ENCODE measurements at regions not wholly inside any gene's neighbourhood (a gene's known extent, or its start where the extent isn't known, plus 50 kb on each side); places are given as distances from the start of the nearest gene placed in this dataset.
"Not testable (repeated sequence)": the region's sequence is repeated elsewhere in the genome, so short reads cannot be mapped to it uniquely, and the experiment has no call there.

- H3K27ac Mint-ChIP-seq, result no peak overlapping the region
- H3K4me1 Mint-ChIP-seq, result no peaks in the 10 kb centered on the region
- DNase-seq (no peak), ATAC-seq (no peak)
- H3K36me3 Mint-ChIP-seq, result no peaks in the 10 kb centered on the region
- CTCF ChIA-PET, result no interaction called here
- H3K9me3 Mint-ChIP-seq (ENCODE audit: low read depth), result peaks cover 11% of the 10 kb centered on the region
- H3K4me3 Mint-ChIP-seq, result no peak overlapping the region
- no peaks in the 10 kb centered on the region for H3K27me3 Mint-ChIP-seq
Observed at GRCh38 chr16:62755938-62756337, 719.7 kb upstream of the CDH8 start.

- CTCF ChIA-PET, result no interaction called here
- Mint-ChIP-seq H3K27me3 (no peaks in the 10 kb centered on the region), H3K4me3 (no peak overlapping the region), H3K9me3 (ENCODE audit: low read depth) (peaks cover 10% of the 10 kb centered on the region), H3K27ac (no peak overlapping the region), H3K4me1 (no peaks in the 10 kb centered on the region), H3K36me3 (no peaks in the 10 kb centered on the region)
- no peak for DNase-seq
- ATAC-seq, result no peak
Observed at GRCh38 chr16:62752854-62753253, 716.6 kb upstream of the CDH8 start.

GRCh38 chr16:62751218-62751617 is 715.0 kb upstream of the CDH8 start:
- no peak for DNase-seq
- peaks cover 13% of the 10 kb centered on the region for H3K9me3 Mint-ChIP-seq (ENCODE audit: low read depth)
- no peaks in the 10 kb centered on the region for H3K36me3 Mint-ChIP-seq
- H3K27ac Mint-ChIP-seq, result no peak overlapping the region
- no peaks in the 10 kb centered on the region for H3K4me1 Mint-ChIP-seq
- no peak overlapping the region for H3K4me3 Mint-ChIP-seq
- CTCF ChIA-PET, result no interaction called here
- ATAC-seq, result no peak
- H3K27me3 Mint-ChIP-seq, result no peaks in the 10 kb centered on the region

- ATAC-seq (no peak), DNase-seq (no peak)
- no peak overlapping the region for H3K27ac Mint-ChIP-seq
- no peaks in the 10 kb centered on the region for H3K4me1 Mint-ChIP-seq
- H3K36me3 Mint-ChIP-seq, result peaks cover 2% of the 10 kb centered on the region
- peaks cover 16% of the 10 kb centered on the region for H3K9me3 Mint-ChIP-seq (ENCODE audit: low read depth)
- CTCF ChIA-PET, result no interaction called here
- H3K27me3 Mint-ChIP-seq, result no peaks in the 10 kb centered on the region
- H3K4me3 Mint-ChIP-seq, result no peak overlapping the region
Observed at GRCh38 chr16:62741692-62742091, 705.5 kb upstream of the CDH8 start.

GRCh38 chr16:62738666-62739460 is 702.6 kb upstream of the CDH8 start:
- Mint-ChIP-seq H3K9me3 (ENCODE audit: low read depth) (peaks cover 10% of the 10 kb centered on the region), H3K36me3 (peaks cover 2% of the 10 kb centered on the region), H3K27me3 (no peaks in the 10 kb centered on the region), H3K4me1 (no peaks in the 10 kb centered on the region), H3K4me3 (no peak overlapping the region), H3K27ac (no peak overlapping the region)
- CTCF ChIA-PET, result no interaction called here
- DNase-seq (no peak), ATAC-seq (no peak)

GRCh38 chr16:62732092-62732491 is 695.9 kb upstream of the CDH8 start:
- CTCF ChIA-PET, result no interaction called here
- H3K27me3 Mint-ChIP-seq, result no peaks in the 10 kb centered on the region
- H3K9me3 Mint-ChIP-seq (ENCODE audit: low read depth), result peaks cover 5% of the 10 kb centered on the region

GRCh38 chr16:62724670-62725269 is 688.5 kb upstream of the CDH8 start:
- H3K27me3 Mint-ChIP-seq, H3K4me3 Mint-ChIP-seq, ATAC-seq, H3K36me3 Mint-ChIP-seq, H3K4me1 Mint-ChIP-seq, CTCF ChIA-PET, DNase-seq, H3K27ac Mint-ChIP-seq: not testable (repeated sequence)
- peaks cover 15% of the 10 kb centered on the region for H3K9me3 Mint-ChIP-seq (ENCODE audit: low read depth)

More at GRCh38 chr16:62732092-62732491, 695.9 kb upstream of the CDH8 start:
- Mint-ChIP-seq H3K27ac (no peak overlapping the region), H3K36me3 (no peaks in the 10 kb centered on the region), H3K4me1 (no peaks in the 10 kb centered on the region), H3K4me3 (no peak overlapping the region)
- DNase-seq, result no peak
- no peak for ATAC-seq

- H3K36me3 Mint-ChIP-seq, result no peaks in the 10 kb centered on the region
- H3K27me3 Mint-ChIP-seq, result no peaks in the 10 kb centered on the region
- H3K4me1 Mint-ChIP-seq, result no peaks in the 10 kb centered on the region
- DNase-seq (no peak), ATAC-seq (no peak)
- no peak overlapping the region for H3K4me3 Mint-ChIP-seq
- no peak overlapping the region for H3K27ac Mint-ChIP-seq
- CTCF ChIA-PET, result no interaction called here
- peaks cover 20% of the 10 kb centered on the region for H3K9me3 Mint-ChIP-seq (ENCODE audit: low read depth)
Observed at GRCh38 chr16:62720651-62721050, 684.4 kb upstream of the CDH8 start.

- CTCF ChIA-PET, result no interaction called here
- H3K27me3 Mint-ChIP-seq, result no peaks in the 10 kb centered on the region
- no peak for ATAC-seq
Observed at GRCh38 chr16:62717026-62717425, 680.8 kb upstream of the CDH8 start.

GRCh38 chr16:62715701-62716100 is 679.5 kb upstream of the CDH8 start:
- Mint-ChIP-seq H3K36me3 (no peaks in the 10 kb centered on the region), H3K4me1 (no peaks in the 10 kb centered on the region), H3K27ac (no peak overlapping the region), H3K27me3 (no peaks in the 10 kb centered on the region), H3K9me3 (ENCODE audit: low read depth) (peaks cover 17% of the 10 kb centered on the region), H3K4me3 (no peak overlapping the region)
- CTCF ChIA-PET, result no interaction called here
- DNase-seq, result no peak
- ATAC-seq, result no peak

More at GRCh38 chr16:62717026-62717425, 680.8 kb upstream of the CDH8 start:
- no peak overlapping the region for H3K4me3 Mint-ChIP-seq
- no peaks in the 10 kb centered on the region for H3K36me3 Mint-ChIP-seq
- no peaks in the 10 kb centered on the region for H3K4me1 Mint-ChIP-seq
- peaks cover 23% of the 10 kb centered on the region for H3K9me3 Mint-ChIP-seq (ENCODE audit: low read depth)
- H3K27ac Mint-ChIP-seq, result no peak overlapping the region
- DNase-seq, result no peak

GRCh38 chr16:62712566-62712965 is 676.3 kb upstream of the CDH8 start:
- ATAC-seq, result no peak

GRCh38 chr16:62711797-62712196 is 675.6 kb upstream of the CDH8 start:
- H3K36me3 Mint-ChIP-seq, result no peaks in the 10 kb centered on the region
- H3K27me3 Mint-ChIP-seq, result no peaks in the 10 kb centered on the region
- H3K9me3 Mint-ChIP-seq (ENCODE audit: low read depth), result peaks cover 12% of the 10 kb centered on the region
- H3K4me1 Mint-ChIP-seq, result no peaks in the 10 kb centered on the region
- H3K4me3 Mint-ChIP-seq, result no peak overlapping the region
- H3K27ac Mint-ChIP-seq, result no peak overlapping the region
- DNase-seq, result no peak
- CTCF ChIA-PET, result no interaction called here
- ATAC-seq, result no peak

More at GRCh38 chr16:62712566-62712965, 676.3 kb upstream of the CDH8 start:
- DNase-seq, result no peak
- no peaks in the 10 kb centered on the region for H3K4me1 Mint-ChIP-seq
- H3K27me3 Mint-ChIP-seq, result no peaks in the 10 kb centered on the region
- H3K9me3 Mint-ChIP-seq (ENCODE audit: low read depth), result peaks cover 12% of the 10 kb centered on the region
- H3K36me3 Mint-ChIP-seq, result no peaks in the 10 kb centered on the region
- no peak overlapping the region for H3K4me3 Mint-ChIP-seq
- H3K27ac Mint-ChIP-seq, result no peak overlapping the region
- CTCF ChIA-PET, result no interaction called here

- no peak for ATAC-seq
- no peaks in the 10 kb centered on the region for H3K4me1 Mint-ChIP-seq
- no peaks in the 10 kb centered on the region for H3K36me3 Mint-ChIP-seq
- CTCF ChIA-PET, result no interaction called here
- peaks cover 7% of the 10 kb centered on the region for H3K9me3 Mint-ChIP-seq (ENCODE audit: low read depth)
- H3K4me3 Mint-ChIP-seq, result no peak overlapping the region
- no peak overlapping the region for H3K27ac Mint-ChIP-seq
- DNase-seq, result no peak
- no peaks in the 10 kb centered on the region for H3K27me3 Mint-ChIP-seq
Observed at GRCh38 chr16:62709794-62710193, 673.6 kb upstream of the CDH8 start.

GRCh38 chr16:62701426-62701825 is 665.2 kb upstream of the CDH8 start:
- H3K27ac Mint-ChIP-seq, result no peak overlapping the region
- H3K4me1 Mint-ChIP-seq, result no peaks in the 10 kb centered on the region
- ATAC-seq (no peak), DNase-seq (no peak)
- H3K36me3 Mint-ChIP-seq, result no peaks in the 10 kb centered on the region
- CTCF ChIA-PET, result no interaction called here
- H3K4me3 Mint-ChIP-seq, result no peak overlapping the region
- H3K27me3 Mint-ChIP-seq, result no peaks in the 10 kb centered on the region
- H3K9me3 Mint-ChIP-seq (ENCODE audit: low read depth), result peaks cover 23% of the 10 kb centered on the region
